ENCODE measurements at regions not wholly inside any gene's neighbourhood (a gene's known extent, or its start where the extent isn't known, plus 50 kb on each side); places are given as distances from the start of the nearest gene placed in this dataset.

GRCh38 chr10:78348411-78349164 is 314.9 kb downstream of the RPS24 start:
- H3K9me3 ChIP-seq (ENCODE audit: insufficient read depth, low read depth) = no peaks in the 10 kb centered on the region
- BruUV-seq (replicated peaks) = no TSS peak
- no peaks in the 10 kb centered on the region for H3K36me3 ChIP-seq (ENCODE audit: low read depth)
- H2AFZ ChIP-seq = no peak overlapping the region
- POLR2A ChIA-PET (ENCODE audit: unreplicated experiment) = no interaction called here
- no peaks in the 10 kb centered on the region for H4K20me1 ChIP-seq (ENCODE audit: insufficient read depth)
- no peak overlapping the region for H3K4me3 ChIP-seq
- H3K4me2 ChIP-seq = no peak overlapping the region; the same call in 1 of the 2 replicates
- CTCF ChIA-PET = no interaction called here
- no peak for TF ChIP-seq CTCF (conservative IDR thresholded peaks at IDR 0.05)
- no peak for TF ChIP-seq EZH2 (IDR thresholded peaks at IDR 0.05; ENCODE audit: low read depth)
- no peak overlapping the region for H3K27ac ChIP-seq
- no peaks in the 10 kb centered on the region for H3K79me2 ChIP-seq (ENCODE audit: low read depth)
- DNase-seq = no peak
- H3F3A ChIP-seq (ENCODE audit: insufficient read depth, low read depth) = no peaks in the 10 kb centered on the region
- no peaks in the 10 kb centered on the region for H3K9me2 ChIP-seq (ENCODE audit: insufficient read depth)
- intact Hi-C loops (cut with micrococcal nuclease; ENCODE audit: unreplicated experiment) = no loop called here
- no peaks in the 10 kb centered on the region for H3K4me1 ChIP-seq (replicated peaks; ENCODE audit: insufficient read depth)
- H3K27me3 ChIP-seq (ENCODE audit: insufficient read depth, low read depth) = peaks cover 9% of the 10 kb centered on the region; the same call in 1 of the 2 replicates

- no peak overlapping the region; the same call in 1 of the 2 replicates for H3K4me2 ChIP-seq
- H3K9me3 ChIP-seq (ENCODE audit: insufficient read depth, low read depth) = no peaks in the 10 kb centered on the region
- intact Hi-C loops (cut with micrococcal nuclease; ENCODE audit: unreplicated experiment) = no loop called here
- no peak overlapping the region for H3K27ac ChIP-seq
- H3F3A ChIP-seq (ENCODE audit: insufficient read depth, low read depth) = no peaks in the 10 kb centered on the region
- H3K4me1 ChIP-seq (replicated peaks; ENCODE audit: insufficient read depth) = no peaks in the 10 kb centered on the region
- H3K4me3 ChIP-seq = no peak overlapping the region
- no peak for TF ChIP-seq CTCF (conservative IDR thresholded peaks at IDR 0.05)
- TF ChIP-seq EZH2 (IDR thresholded peaks at IDR 0.05; ENCODE audit: low read depth) = no peak
- no peaks in the 10 kb centered on the region for H3K36me3 ChIP-seq (ENCODE audit: low read depth)
- H3K79me2 ChIP-seq (ENCODE audit: low read depth) = no peaks in the 10 kb centered on the region
- DNase-seq = no peak
- ChIA-PET CTCF (no interaction called here), POLR2A (ENCODE audit: unreplicated experiment) (no interaction called here)
- no peak overlapping the region for H2AFZ ChIP-seq
- BruUV-seq (replicated peaks) = no TSS peak
- peaks cover 13% of the 10 kb centered on the region; the same call in 1 of the 2 replicates for H3K27me3 ChIP-seq (ENCODE audit: insufficient read depth, low read depth)
- no peaks in the 10 kb centered on the region for H3K9me2 ChIP-seq (ENCODE audit: insufficient read depth)
- H4K20me1 ChIP-seq (ENCODE audit: insufficient read depth) = no peaks in the 10 kb centered on the region
Observed at GRCh38 chr10:78349165-78349516, 315.5 kb downstream of the RPS24 start.

DNA sequence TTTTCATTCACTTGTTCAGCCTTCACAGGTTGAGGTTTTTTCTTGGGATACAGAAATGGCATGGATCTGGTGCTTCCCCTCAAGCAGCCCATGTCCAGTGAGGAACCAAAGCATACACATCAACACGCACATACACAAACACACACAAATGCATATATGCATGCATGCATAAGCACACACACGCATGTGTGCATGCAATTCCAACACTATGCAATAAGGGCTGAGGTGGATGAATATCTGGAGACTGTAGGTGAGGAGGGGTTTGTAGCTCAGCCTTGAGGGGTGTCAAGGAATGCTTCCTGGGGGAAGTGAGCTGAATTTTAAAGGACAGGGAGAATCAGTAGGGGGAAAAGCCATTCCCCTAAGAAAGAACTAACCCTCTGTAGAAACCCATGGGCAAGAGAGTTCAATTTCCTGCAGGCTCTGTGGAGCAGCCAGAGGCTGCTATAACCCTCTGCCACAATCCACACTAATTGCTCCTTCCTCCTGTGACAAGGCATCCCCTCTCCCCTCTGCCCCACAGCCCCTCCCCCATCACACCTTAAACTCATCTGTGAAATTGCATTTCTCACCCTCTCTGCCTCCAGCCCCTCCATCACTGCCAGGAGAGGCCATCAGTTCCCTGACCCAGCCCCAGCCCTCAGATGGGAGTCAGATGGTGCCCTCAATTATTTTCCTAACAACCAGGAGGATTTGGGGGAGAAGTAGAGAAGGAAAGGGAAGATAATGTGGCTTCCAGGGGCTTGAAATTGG is 316.4 kb downstream of the RPS24 start:
- Histone ChIP-seq H3K27ac (no peak overlapping the region), H3K79me2 (ENCODE audit: low read depth) (no peaks in the 10 kb centered on the region), H3K27me3 (ENCODE audit: insufficient read depth, low read depth) (peaks cover 13% of the 10 kb centered on the region; the same call in 1 of the 2 replicates), H3K36me3 (ENCODE audit: low read depth) (no peaks in the 10 kb centered on the region), H3K4me2 (no peak overlapping the region), H3K4me1 (replicated peaks; ENCODE audit: insufficient read depth) (no peaks in the 10 kb centered on the region), H3K9me2 (ENCODE audit: insufficient read depth) (no peaks in the 10 kb centered on the region), H3F3A (ENCODE audit: insufficient read depth, low read depth) (no peaks in the 10 kb centered on the region), H3K9me3 (ENCODE audit: insufficient read depth, low read depth) (no peaks in the 10 kb centered on the region), H2AFZ (no peak overlapping the region), H4K20me1 (ENCODE audit: insufficient read depth) (no peaks in the 10 kb centered on the region), H3K4me3 (no peak overlapping the region)
- intact Hi-C loops (cut with micrococcal nuclease; ENCODE audit: unreplicated experiment) = no loop called here
- no TSS peak for BruUV-seq (replicated peaks)
- TF ChIP-seq CTCF (conservative IDR thresholded peaks at IDR 0.05) (no peak), EZH2 (IDR thresholded peaks at IDR 0.05; ENCODE audit: low read depth) (no peak)
- no peak for DNase-seq
- ChIA-PET POLR2A (ENCODE audit: unreplicated experiment) (no interaction called here), CTCF (no interaction called here)

Data from PC-9 (cell line).